T-cell (primary cell): ENCODE measurements at regions not wholly inside any gene's neighbourhood (a gene's known extent, or its start where the extent isn't known, plus 50 kb on each side); places are given as distances from the start of the nearest gene placed in this dataset.

Experiments used
- ATAC-seq, 4 experiments: fragments of 200-7000 bp in 3 of 4; fragments of 150-1000 bp in 1 of 4; cut with Tn5 transposase; replicated peaks in 1 of 4; 1 replicate in 3 of 4; 2 replicates in 1 of 4; pipeline ENCODE4 v1.10.0; 2021; ENCODE audit warnings: moderate library complexity in 3 of 4, mild to moderate bottlenecking in 2 of 4, moderate number of reproducible peaks in 1 of 4
- CTCF ChIA-PET, 2 donors: fragments of 300-600 bp; sonication (Branson Sonifier 250); formaldehyde crosslinking; loops; one replicate each; lab custom pipeline; 2022; ENCODE audit warnings: antibody characterized with exemption in 2 of 2; lab: Charles Lee
- POLR2A ChIA-PET, 2 donors: fragments of 300-600 bp; sonication (Branson Sonifier 250); formaldehyde crosslinking; loops; one replicate each; lab custom pipeline; 2022; ENCODE audit warnings: antibody characterized with exemption in 2 of 2; lab: Charles Lee
- DNase-seq, 35 experiments: peaks; one replicate each; pipeline versions ENCODE4 v3.0.0 to v3.0.0-alpha.2; 2013 to 2023
- H3K27ac ChIP-seq: one replicate; pipeline ENCODE4 v1.5.1; 2013; ENCODE audit warnings: low read length
- H3K27me3 ChIP-seq, 2 experiments: replicated peaks in 1 of 2; 1 replicate in 1 of 2; 2 replicates in 1 of 2; pipeline versions ENCODE4 v1.6.1 to v1.7.0; 2013; ENCODE audit warnings: low read length in 1 of 2, mixed read lengths in 1 of 2; ENCODE audit not compliant: control insufficient read depth in 2 of 2, insufficient read depth in 2 of 2; ENCODE audit errors: extremely low read depth in 1 of 2
- H3K36me3 ChIP-seq, 2 donors: 1 replicate in 1 of 2; 2 replicates in 1 of 2; pipeline versions ENCODE4 v1.6.1 to v1.7.0; 2013; ENCODE audit warnings: low read length in 1 of 2; ENCODE audit not compliant: control insufficient read depth in 2 of 2, insufficient read depth in 1 of 2; ENCODE audit errors: extremely low read depth in 1 of 2
- H3K4me1 ChIP-seq, 2 experiments: 1 replicate in 1 of 2; 2 replicates in 1 of 2; pipeline versions ENCODE4 v1.6.1 to v1.7.0; 2013; ENCODE audit warnings: low read length in 2 of 2, mixed read lengths in 1 of 2; ENCODE audit not compliant: insufficient read depth in 2 of 2, control insufficient read depth in 1 of 2; ENCODE audit errors: extremely low read depth in 1 of 2
- H3K4me3 ChIP-seq, 2 donors: 1 replicate in 1 of 2; 2 replicates in 1 of 2; pipeline versions ENCODE4 v1.5.1 to v1.7.0; 2013; ENCODE audit warnings: mild to moderate bottlenecking in 2 of 2, low read length in 1 of 2, moderate library complexity in 1 of 2; ENCODE audit not compliant: control insufficient read depth in 1 of 2; ENCODE audit errors: extremely low read depth in 1 of 2
- H3K9me3 ChIP-seq: 2 replicates; pipeline ENCODE4 v1.7.0; 2013
- H3K27ac Mint-ChIP-seq, 2 donors: one replicate each; pipeline ENCODE4 v1.8.0; 2020 to 2021; ENCODE audit warnings: mild to moderate bottlenecking in 2 of 2, mixed read lengths in 2 of 2
- H3K27me3 Mint-ChIP-seq, 2 donors: one replicate each; pipeline ENCODE4 v1.8.0; 2021 to 2022; ENCODE audit warnings: mixed read lengths in 2 of 2
- H3K36me3 Mint-ChIP-seq: one replicate; pipeline ENCODE4 v1.8.0; 2021; ENCODE audit warnings: mixed read lengths
- H3K4me1 Mint-ChIP-seq, 3 donors: one replicate each; pipeline ENCODE4 v1.8.0; 2020 to 2022; ENCODE audit warnings: mixed read lengths in 3 of 3, mild to moderate bottlenecking in 1 of 3
- H3K4me3 Mint-ChIP-seq, 3 donors: one replicate each; pipeline ENCODE4 v1.8.0; 2020 to 2022; ENCODE audit warnings: mild to moderate bottlenecking in 3 of 3, mixed read lengths in 3 of 3, moderate library complexity in 3 of 3
- H3K9me3 Mint-ChIP-seq, 3 donors: one replicate each; pipeline ENCODE4 v1.8.0; 2020 to 2022; ENCODE audit warnings: mixed read lengths in 3 of 3
- WGBS: methylation state at CpG from one replicate; pipeline ENCODE4 v1.1.5; 2013; ENCODE audit warnings: missing lambda C conversion rate; ENCODE audit not compliant: insufficient coverage; 5-methylcytosine and 5-hydroxymethylcytosine counted together

DNA sequence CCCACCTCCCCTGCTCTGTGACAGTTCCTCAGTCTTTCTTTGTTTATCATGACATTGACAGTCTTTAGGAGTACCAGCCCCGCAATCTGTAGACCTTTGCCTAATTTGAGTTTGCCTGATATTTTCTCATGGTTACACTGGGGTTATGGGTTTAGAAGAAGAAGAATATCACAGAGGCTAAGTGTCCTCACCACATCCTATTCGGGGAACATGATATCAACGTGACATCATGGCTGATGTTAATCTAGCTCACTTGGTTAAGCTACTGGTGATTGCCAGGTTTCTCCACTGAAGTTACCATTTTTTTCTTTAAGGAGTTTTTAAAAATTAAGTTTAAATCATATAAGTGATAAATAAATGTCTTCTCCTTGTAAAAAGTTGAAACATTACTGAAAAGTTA, 127.5 kb downstream of the CEP57L1 start:
- no peaks in the 10 kb centered on the region for H3K27me3 ChIP-seq
- H3K36me3 ChIP-seq, result no peaks in the 10 kb centered on the region
- no peak overlapping the region for H3K27ac Mint-ChIP-seq
- H3K27me3 Mint-ChIP-seq, result peaks cover 0 to 5% of the 10 kb centered on the region in 2 donors
- H3K36me3 Mint-ChIP-seq, result no peaks in the 10 kb centered on the region
- peaks cover 2 to 11% of the 10 kb centered on the region in 2 experiments for H3K4me1 ChIP-seq
- H3K4me3 Mint-ChIP-seq, result no peak overlapping the region
- H3K27ac ChIP-seq, result no peak overlapping the region
- WGBS, result 100% methylated on average over 1 of the region's 3 CpGs
- no peaks in the 10 kb centered on the region for H3K9me3 ChIP-seq
- no peaks in the 10 kb centered on the region for H3K9me3 Mint-ChIP-seq
- DNase-seq (no peak), ATAC-seq (no peak)
- CTCF ChIA-PET, result no interaction called here
- H3K4me1 Mint-ChIP-seq, result peaks cover 20 to 23% (median 23%) of the 10 kb centered on the region in 3 donors
- H3K4me3 ChIP-seq, result no peak overlapping the region
- POLR2A ChIA-PET, result no interaction called here

- WGBS, result no CpG with 5 or more reads among the region's 1 CpG
- CTCF ChIA-PET, result interaction anchor here (0.6 to 0.7 kb wide), 2 partner anchors 34 to 139 kb away, joined by 3 to 4 read pairs; no protein-coding TSS in a partner anchor
- Mint-ChIP-seq H3K4me1 (peaks cover 20 to 23% (median 23%) of the 10 kb centered on the region in 3 donors), H3K27me3 (peaks cover 4 to 15% of the 10 kb centered on the region in 2 donors), H3K9me3 (no peaks in the 10 kb centered on the region), H3K36me3 (no peaks in the 10 kb centered on the region), H3K27ac (no peak overlapping the region), H3K4me3 (no peak overlapping the region)
- H3K4me3 ChIP-seq, result no peak overlapping the region
- H3K27ac ChIP-seq, result no peak overlapping the region
- DNase-seq (no peak), ATAC-seq (no peak)
- H3K27me3 ChIP-seq, result no peaks in the 10 kb centered on the region
- peaks cover 2 to 11% of the 10 kb centered on the region in 2 experiments for H3K4me1 ChIP-seq
- H3K9me3 ChIP-seq, result no peaks in the 10 kb centered on the region
- POLR2A ChIA-PET, result no interaction called here
- H3K36me3 ChIP-seq, result no peaks in the 10 kb centered on the region
Measured at GRCh38 chr6:109221543-109222195, 126.4 kb downstream of the CEP57L1 start.
